T-helper 2 cell treated with Interferon-gamma antibody and Interleukin-4, amounts not matched to agents 5 μg/mL and 100 μg/mL, for 36 hours (primary cell): ENCODE measurements at regions not wholly inside any gene's neighbourhood (a gene's known extent, or its start where the extent isn't known, plus 50 kb on each side); places are given as distances from the start of the nearest gene placed in this dataset.

Experiments
- DNase-seq: peaks from one replicate; pipeline ENCODE4 v3.0.0; 2021; ENCODE audit warnings: low spot score
- H3K27ac Mint-ChIP-seq: one replicate; pipeline ENCODE4 v1.8.0; 2021; ENCODE audit warnings: mild to moderate bottlenecking, mixed read lengths
- H3K27me3 Mint-ChIP-seq: one replicate; pipeline ENCODE4 v1.8.0; 2021; ENCODE audit warnings: low read depth, mixed read lengths
- H3K36me3 Mint-ChIP-seq: one replicate; pipeline ENCODE4 v1.8.0; 2021; ENCODE audit warnings: low read depth, mixed read lengths
- H3K4me1 Mint-ChIP-seq: one replicate; pipeline ENCODE4 v1.8.0; 2021; ENCODE audit warnings: low read depth, mixed read lengths
- H3K4me3 Mint-ChIP-seq: one replicate; pipeline ENCODE4 v1.8.0; 2022; ENCODE audit warnings: mild to moderate bottlenecking, moderate library complexity, mixed read lengths
- H3K9me3 Mint-ChIP-seq: one replicate; pipeline ENCODE4 v1.8.0; 2021; ENCODE audit warnings: mixed read lengths

GRCh38 chr22:27201741-27202140, 544.4 kb downstream of the MIAT start:
- no peak overlapping the region for H3K27ac Mint-ChIP-seq
- H3K27me3 Mint-ChIP-seq: no peaks in the 10 kb centered on the region
- H3K4me3 Mint-ChIP-seq: no peak overlapping the region
- no peaks in the 10 kb centered on the region for H3K9me3 Mint-ChIP-seq
- no peak for DNase-seq
- H3K4me1 Mint-ChIP-seq: no peaks in the 10 kb centered on the region
- H3K36me3 Mint-ChIP-seq: no peaks in the 10 kb centered on the region

DNA sequence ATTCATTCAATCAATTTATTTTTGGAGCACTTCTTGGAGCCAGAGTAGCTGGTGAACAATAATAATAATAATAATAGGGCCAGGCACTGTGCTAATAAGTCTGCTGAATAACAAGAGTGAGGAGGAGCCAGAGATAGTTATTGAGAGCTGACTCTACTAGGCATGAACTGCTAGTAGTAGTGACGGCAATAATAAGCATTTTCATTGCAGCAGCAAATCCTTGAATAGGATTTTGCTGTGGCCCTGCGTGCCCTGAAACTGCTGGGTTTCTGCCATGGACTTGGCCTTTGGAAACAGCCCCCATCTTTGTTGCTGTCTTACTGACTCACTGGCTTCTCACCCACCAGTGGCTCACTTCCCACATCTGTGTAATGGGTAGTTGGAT, 545.9 kb downstream of the MIAT start:
- H3K36me3 Mint-ChIP-seq: no peaks in the 10 kb centered on the region
- H3K4me3 Mint-ChIP-seq: no peak overlapping the region
- DNase-seq: no peak
- H3K9me3 Mint-ChIP-seq: no peaks in the 10 kb centered on the region
- no peak overlapping the region for H3K27ac Mint-ChIP-seq
- H3K27me3 Mint-ChIP-seq: no peaks in the 10 kb centered on the region
- no peaks in the 10 kb centered on the region for H3K4me1 Mint-ChIP-seq

GRCh38 chr22:27204280-27204679, 546.9 kb downstream of the MIAT start:
- Mint-ChIP-seq H3K27ac (no peak overlapping the region), H3K4me1 (no peaks in the 10 kb centered on the region), H3K36me3 (no peaks in the 10 kb centered on the region)

DNA sequence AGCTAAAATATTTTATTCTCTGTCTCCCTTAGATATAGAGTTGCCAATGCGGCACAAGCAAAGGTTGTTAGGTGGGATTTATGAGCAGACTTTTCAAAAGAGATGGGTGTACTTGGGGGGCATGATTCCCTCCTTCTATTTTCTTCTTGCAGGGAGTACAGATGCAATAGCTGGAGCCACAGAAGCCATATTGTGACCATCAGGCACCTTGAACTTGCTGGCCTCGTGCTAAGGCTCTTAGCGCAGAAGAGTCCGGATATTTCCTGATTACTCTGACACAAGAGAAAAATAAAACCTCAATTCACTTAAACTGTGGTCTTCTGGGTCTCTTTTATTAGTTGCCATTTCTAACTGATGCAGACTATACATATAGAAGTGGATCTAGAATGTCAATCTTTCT, 547.4 kb downstream of the MIAT start:
- H3K4me3 Mint-ChIP-seq: no peak overlapping the region
- H3K27me3 Mint-ChIP-seq: no peaks in the 10 kb centered on the region
- no peaks in the 10 kb centered on the region for H3K9me3 Mint-ChIP-seq
- no peaks in the 10 kb centered on the region for H3K4me1 Mint-ChIP-seq
- DNase-seq: no peak
- no peaks in the 10 kb centered on the region for H3K36me3 Mint-ChIP-seq
- H3K27ac Mint-ChIP-seq: no peak overlapping the region

More at GRCh38 chr22:27204280-27204679, 546.9 kb downstream of the MIAT start:
- no peaks in the 10 kb centered on the region for H3K27me3 Mint-ChIP-seq
- no peak overlapping the region for H3K4me3 Mint-ChIP-seq
- no peaks in the 10 kb centered on the region for H3K9me3 Mint-ChIP-seq
- DNase-seq: no peak

GRCh38 chr22:27205492-27206373, 548.3 kb downstream of the MIAT start:
- no peaks in the 10 kb centered on the region for H3K36me3 Mint-ChIP-seq
- H3K27me3 Mint-ChIP-seq: no peaks in the 10 kb centered on the region
- no peaks in the 10 kb centered on the region for H3K4me1 Mint-ChIP-seq
- DNase-seq: no peak
- H3K27ac Mint-ChIP-seq: no peak overlapping the region
- H3K9me3 Mint-ChIP-seq: no peaks in the 10 kb centered on the region
- H3K4me3 Mint-ChIP-seq: no peak overlapping the region

- no peak overlapping the region for H3K4me3 Mint-ChIP-seq
- DNase-seq: no peak
- no peak overlapping the region for H3K27ac Mint-ChIP-seq
- no peaks in the 10 kb centered on the region for H3K36me3 Mint-ChIP-seq
- H3K9me3 Mint-ChIP-seq: no peaks in the 10 kb centered on the region
- no peaks in the 10 kb centered on the region for H3K27me3 Mint-ChIP-seq
- H3K4me1 Mint-ChIP-seq: no peaks in the 10 kb centered on the region
Observed at GRCh38 chr22:27206374-27207133, 549.2 kb downstream of the MIAT start.

GRCh38 chr22:27207266-27207665, 549.9 kb downstream of the MIAT start:
- H3K27ac Mint-ChIP-seq: no peak overlapping the region
- H3K9me3 Mint-ChIP-seq: no peaks in the 10 kb centered on the region
- H3K36me3 Mint-ChIP-seq: no peaks in the 10 kb centered on the region
- H3K4me1 Mint-ChIP-seq: no peaks in the 10 kb centered on the region
- no peak for DNase-seq
- no peaks in the 10 kb centered on the region for H3K27me3 Mint-ChIP-seq
- no peak overlapping the region for H3K4me3 Mint-ChIP-seq

GRCh38 chr22:27207907-27208306, 550.5 kb downstream of the MIAT start:
- no peak for DNase-seq
- no peaks in the 10 kb centered on the region for H3K36me3 Mint-ChIP-seq
- no peaks in the 10 kb centered on the region for H3K9me3 Mint-ChIP-seq
- H3K4me1 Mint-ChIP-seq: no peaks in the 10 kb centered on the region
- no peaks in the 10 kb centered on the region for H3K27me3 Mint-ChIP-seq
- no peak overlapping the region for H3K4me3 Mint-ChIP-seq
- no peak overlapping the region for H3K27ac Mint-ChIP-seq

- H3K27ac Mint-ChIP-seq: no peak overlapping the region
- H3K27me3 Mint-ChIP-seq: no peaks in the 10 kb centered on the region
- H3K4me1 Mint-ChIP-seq: no peaks in the 10 kb centered on the region
- H3K4me3 Mint-ChIP-seq: no peak overlapping the region
- H3K36me3 Mint-ChIP-seq: no peaks in the 10 kb centered on the region
- no peak for DNase-seq
- H3K9me3 Mint-ChIP-seq: no peaks in the 10 kb centered on the region
Observed at GRCh38 chr22:27210111-27210730, 552.8 kb downstream of the MIAT start.

DNA sequence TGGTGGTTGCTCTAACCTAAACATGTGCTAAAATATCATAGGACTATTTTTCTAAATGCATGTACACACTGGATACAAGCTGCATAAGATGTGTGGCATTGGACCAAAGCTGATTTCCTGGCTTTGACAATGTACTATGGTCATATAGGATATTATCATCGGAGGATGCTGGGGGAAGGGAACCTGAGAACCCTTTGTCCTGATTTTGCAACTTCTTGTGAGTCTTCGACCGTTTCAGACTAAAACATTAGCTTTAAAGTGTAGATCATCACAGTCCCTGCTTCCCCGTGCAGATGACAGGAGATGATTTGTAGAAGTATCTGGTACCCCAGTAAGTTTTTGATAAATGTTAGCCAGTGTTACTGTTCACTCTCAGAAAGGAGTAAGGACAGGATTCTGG, 554.7 kb downstream of the MIAT start:
- no peak overlapping the region for H3K27ac Mint-ChIP-seq

GRCh38 chr22:27212617-27213177, 555.3 kb downstream of the MIAT start:
- no peaks in the 10 kb centered on the region for H3K4me1 Mint-ChIP-seq
- H3K27ac Mint-ChIP-seq: no peak overlapping the region
- no peaks in the 10 kb centered on the region for H3K36me3 Mint-ChIP-seq
- H3K4me3 Mint-ChIP-seq: no peak overlapping the region
- no peaks in the 10 kb centered on the region for H3K9me3 Mint-ChIP-seq
- H3K27me3 Mint-ChIP-seq: no peaks in the 10 kb centered on the region
- no peak for DNase-seq

More for the DNA sequence above, 554.7 kb downstream of the MIAT start:
- Mint-ChIP-seq H3K4me3 (no peak overlapping the region), H3K36me3 (no peaks in the 10 kb centered on the region), H3K4me1 (no peaks in the 10 kb centered on the region), H3K9me3 (no peaks in the 10 kb centered on the region), H3K27me3 (no peaks in the 10 kb centered on the region)
- DNase-seq: no peak

GRCh38 chr22:27213294-27213693, 555.9 kb downstream of the MIAT start:
- Mint-ChIP-seq H3K36me3 (no peaks in the 10 kb centered on the region), H3K4me1 (no peaks in the 10 kb centered on the region), H3K9me3 (no peaks in the 10 kb centered on the region), H3K4me3 (no peak overlapping the region), H3K27me3 (no peaks in the 10 kb centered on the region), H3K27ac (no peak overlapping the region)
- no peak for DNase-seq

DNA sequence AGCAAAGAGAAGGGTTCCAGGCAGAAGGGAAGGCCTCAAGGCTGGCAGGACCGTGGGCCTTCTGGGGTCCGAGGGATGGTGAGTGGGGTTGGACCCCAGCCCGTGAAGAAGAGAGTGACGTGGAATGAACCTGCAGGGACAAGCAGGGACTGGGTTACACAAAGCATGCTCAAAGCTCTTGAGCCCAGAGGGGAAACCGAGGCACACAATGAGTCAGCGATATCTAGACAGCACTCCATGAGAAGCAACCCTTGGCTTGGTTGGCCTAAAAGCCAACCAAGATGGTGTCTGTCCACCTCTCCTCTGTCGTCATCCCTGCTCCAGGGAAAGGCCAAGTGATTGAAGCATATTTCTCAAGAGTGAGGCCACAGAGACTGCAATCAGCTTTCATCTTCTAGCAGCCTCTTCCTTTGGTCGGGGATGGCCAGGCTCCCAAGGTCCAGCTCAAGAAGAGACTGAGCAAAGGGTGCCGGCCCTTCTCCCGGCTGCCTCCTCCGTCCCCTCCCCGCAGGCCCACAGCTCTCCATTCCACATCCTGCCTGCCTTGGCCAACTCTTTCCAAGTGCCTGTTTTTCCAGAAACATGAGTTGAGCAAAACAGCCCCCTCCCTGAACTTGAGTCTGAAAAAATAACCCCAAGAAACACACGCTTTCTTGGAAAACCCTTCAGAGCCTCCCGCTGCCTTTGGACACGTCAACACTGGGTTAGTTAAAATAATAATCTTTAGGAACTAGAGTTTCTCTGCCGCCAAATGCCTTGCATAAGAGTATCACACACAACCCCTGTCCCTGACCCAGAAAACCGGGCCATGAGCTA, 556.6 kb downstream of the MIAT start:
- H3K36me3 Mint-ChIP-seq: no peaks in the 10 kb centered on the region
- H3K27ac Mint-ChIP-seq: no peak overlapping the region

More for the DNA sequence above, 556.6 kb downstream of the MIAT start:
- Mint-ChIP-seq H3K4me3 (no peak overlapping the region), H3K9me3 (no peaks in the 10 kb centered on the region), H3K27me3 (no peaks in the 10 kb centered on the region), H3K4me1 (no peaks in the 10 kb centered on the region)
- no peak for DNase-seq
